Activated CD4-positive, alpha-beta T cell treated with anti-CD3 and anti-CD28 coated beads, Interleukin-10, Interleukin-2, amounts not matched to agents 100 ng/mL and 50 ng/mL, durations not matched to agents 16 hours and 8 hours (primary cell): ENCODE measurements at regions not wholly inside any gene's neighbourhood (a gene's known extent, or its start where the extent isn't known, plus 50 kb on each side); places are given as distances from the start of the nearest gene placed in this dataset.
"Not testable (repeated sequence)": the region's sequence is repeated elsewhere in the genome, so short reads cannot be mapped to it uniquely, and the experiment has no call there.

Experiments
- DNase-seq: peaks from one replicate; pipeline ENCODE4 v3.0.0-alpha.2; 2020

GRCh38 chr12:56872366-56872765, 61.8 kb downstream of the SDR9C7 start:
- DNase-seq, result no peak

- no peak for DNase-seq
Measured at GRCh38 chr12:56867216-56867615, 67.0 kb downstream of the SDR9C7 start.

- no peak for DNase-seq
Measured at GRCh38 chr12:56866493-56866892, 67.7 kb downstream of the SDR9C7 start.

- DNase-seq, result no peak
Measured at GRCh38 chr12:56864318-56864717, 69.9 kb downstream of the SDR9C7 start.

GRCh38 chr12:56863789-56864188, 70.4 kb downstream of the SDR9C7 start:
- no peak for DNase-seq

GRCh38 chr12:56862264-56862663, 71.9 kb downstream of the SDR9C7 start:
- DNase-seq, result no peak

- DNase-seq, result not testable (repeated sequence)
Measured at GRCh38 chr12:56853392-56853978, 80.7 kb downstream of the SDR9C7 start.

GRCh38 chr12:56851462-56851861, 82.7 kb downstream of the SDR9C7 start:
- DNase-seq, result no peak

- DNase-seq, result no peak
Measured at GRCh38 chr12:56840922-56841321, 77.8 kb downstream of the HSD17B6 start.

GRCh38 chr12:56839915-56840325, 76.8 kb downstream of the HSD17B6 start:
- DNase-seq, result peak; percentile 44

- no peak for DNase-seq
Measured at GRCh38 chr12:56839489-56839848, 76.3 kb downstream of the HSD17B6 start.

- no peak for DNase-seq
Measured at GRCh38 chr12:56838621-56839488, 75.7 kb downstream of the HSD17B6 start.
